Activated gamma-delta T cell (primary cell): ENCODE measurements at regions not wholly inside any gene's neighbourhood (a gene's known extent, or its start where the extent isn't known, plus 50 kb on each side); places are given as distances from the start of the nearest gene placed in this dataset.

ENCODE experiments used
- DNase-seq: peaks from one replicate; lab custom pipeline; 2025; lab: John Stamatoyannopoulos, UW

DNA sequence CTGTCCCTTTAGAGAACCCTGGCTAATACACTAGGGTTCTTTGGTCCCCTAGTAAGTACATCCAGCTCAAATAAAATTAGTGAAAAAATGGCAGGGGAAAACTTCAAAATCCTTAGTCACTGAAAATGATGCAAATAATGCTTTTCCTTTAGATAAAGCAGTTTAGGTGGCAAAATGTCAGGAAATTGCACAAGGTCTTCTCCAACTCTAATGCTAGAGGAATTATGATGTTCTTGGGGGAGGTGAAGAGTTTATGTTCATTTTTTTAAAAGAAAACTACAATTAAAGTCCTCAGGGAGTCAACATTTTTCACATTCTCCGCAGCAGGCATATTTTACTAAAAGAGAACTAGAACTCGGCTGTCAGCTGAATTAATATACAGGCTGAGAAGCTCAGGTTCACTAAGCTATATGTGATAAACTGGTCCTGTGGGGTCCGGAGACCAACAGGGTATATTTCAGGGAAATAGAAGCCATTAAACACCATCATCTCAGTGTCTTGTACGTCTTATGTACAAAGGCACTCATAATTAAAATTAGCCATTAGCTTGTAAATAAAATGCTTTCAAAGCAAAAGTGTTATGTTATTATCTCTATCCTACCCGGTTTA is 1164.7 kb upstream of the AUTS2 start:
- no peak for DNase-seq

DNA sequence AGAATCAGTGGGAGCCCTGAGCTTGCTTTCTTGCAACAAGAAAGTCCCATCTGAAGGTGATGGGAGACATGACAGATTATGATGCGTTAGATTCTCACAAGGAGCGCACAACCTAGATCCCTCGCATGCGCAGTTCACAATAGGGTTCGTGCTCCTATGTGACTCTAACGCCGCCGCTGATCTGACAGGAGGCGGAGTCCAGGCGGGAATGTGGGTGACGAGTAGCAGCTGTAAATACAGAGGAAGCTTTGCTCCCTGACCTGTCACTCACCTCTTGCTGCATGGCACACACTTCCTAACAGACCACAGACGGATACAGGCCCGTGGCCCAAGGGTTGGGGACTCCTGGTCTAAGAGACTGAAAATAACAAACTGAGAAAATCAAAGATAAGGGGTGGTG is 1163.4 kb upstream of the AUTS2 start:
- no peak for DNase-seq

- no peak for DNase-seq
Measured at GRCh38 chr7:68438016-68438415, 1160.3 kb upstream of the AUTS2 start.

- DNase-seq = no peak
Measured at GRCh38 chr7:68438811-68439210, 1159.5 kb upstream of the AUTS2 start.

DNA sequence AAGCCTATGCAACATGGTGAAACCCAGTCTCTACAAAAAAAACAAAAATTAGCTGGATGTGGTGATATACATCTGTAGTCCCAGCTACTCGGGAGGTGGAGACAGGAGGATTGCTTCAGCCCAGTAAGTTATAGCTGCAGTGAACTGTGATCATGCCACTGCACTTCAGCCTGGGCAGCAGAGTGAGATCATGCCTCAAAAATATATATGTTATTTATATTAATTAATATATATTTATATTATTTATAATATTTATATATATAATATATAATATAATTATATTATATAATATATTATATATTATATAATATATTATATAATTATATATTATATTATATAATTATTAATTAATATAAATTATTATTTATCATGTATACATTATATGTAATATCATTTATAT is 1158.4 kb upstream of the AUTS2 start:
- DNase-seq = no peak

GRCh38 chr7:68440866-68441265 is 1157.4 kb upstream of the AUTS2 start:
- no peak for DNase-seq

DNA sequence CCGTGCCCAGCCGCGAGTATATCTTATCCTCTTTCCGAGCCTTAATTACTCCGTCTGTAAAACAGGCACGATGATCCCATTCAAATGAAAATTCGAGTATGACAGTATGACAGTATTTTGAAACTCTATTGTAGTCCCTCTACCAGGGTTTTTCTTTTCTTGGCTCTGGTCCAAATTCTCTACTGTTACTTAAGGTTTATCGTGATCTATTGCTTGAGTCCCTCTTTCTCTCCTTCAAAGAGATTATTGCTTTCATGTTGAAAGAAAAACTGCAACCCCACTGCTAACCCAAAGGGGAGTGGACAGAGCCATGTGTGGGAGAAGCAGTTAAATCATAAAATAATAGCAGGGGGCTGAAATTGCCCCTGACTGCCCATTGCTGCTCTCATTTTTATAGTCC is 1156.6 kb upstream of the AUTS2 start:
- no peak for DNase-seq

- DNase-seq = no peak
Measured at GRCh38 chr7:68442931-68443631, 1155.2 kb upstream of the AUTS2 start.

GRCh38 chr7:68444042-68444441 is 1154.2 kb upstream of the AUTS2 start:
- no peak for DNase-seq

GRCh38 chr7:68444956-68445355 is 1153.3 kb upstream of the AUTS2 start:
- DNase-seq = no peak

DNA sequence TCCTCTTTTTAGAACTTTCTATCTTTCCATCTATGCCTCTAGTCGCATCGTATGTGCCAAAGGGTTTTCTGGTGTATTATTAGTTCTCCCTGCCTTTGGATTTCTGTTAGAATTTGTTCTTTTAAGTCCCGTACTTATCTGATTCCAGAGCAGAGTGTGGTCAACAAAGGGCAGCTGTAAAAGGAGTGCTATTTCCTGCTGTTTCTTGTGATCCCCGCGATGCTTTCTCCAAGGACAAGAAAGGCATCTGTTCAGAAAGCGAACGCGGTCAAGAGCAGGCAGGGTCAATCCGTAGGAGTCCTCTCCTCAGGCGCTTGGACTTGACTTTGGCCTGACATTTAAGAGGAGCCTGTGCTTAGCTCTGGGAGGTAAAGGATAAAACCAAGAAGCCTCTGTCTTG is 1152.1 kb upstream of the AUTS2 start:
- no peak for DNase-seq

DNA sequence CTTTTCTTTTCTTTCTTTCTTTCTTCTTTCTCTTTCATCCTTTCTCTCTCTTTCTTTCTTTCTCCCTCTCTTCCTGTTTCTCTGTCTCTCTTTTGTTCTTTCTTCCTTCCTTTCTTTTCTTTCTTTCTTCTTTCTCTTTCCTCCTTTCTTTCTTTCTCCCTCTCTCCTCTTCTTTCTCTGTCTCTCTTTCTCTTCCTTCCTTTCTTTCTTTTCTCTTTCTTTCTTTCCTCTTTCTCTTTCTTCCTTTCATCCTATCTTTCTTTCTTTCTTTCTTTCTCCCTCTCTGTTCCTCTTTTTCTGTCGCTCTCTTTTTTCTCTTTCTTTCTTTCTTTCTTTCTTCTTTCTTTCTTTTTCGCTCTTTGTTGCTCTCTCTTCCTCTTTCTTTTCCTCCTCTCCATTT is 1149.2 kb upstream of the AUTS2 start:
- no peak for DNase-seq

GRCh38 chr7:68449816-68450215 is 1148.5 kb upstream of the AUTS2 start:
- DNase-seq = no peak

GRCh38 chr7:68454931-68455330 is 1143.3 kb upstream of the AUTS2 start:
- DNase-seq = no peak

DNA sequence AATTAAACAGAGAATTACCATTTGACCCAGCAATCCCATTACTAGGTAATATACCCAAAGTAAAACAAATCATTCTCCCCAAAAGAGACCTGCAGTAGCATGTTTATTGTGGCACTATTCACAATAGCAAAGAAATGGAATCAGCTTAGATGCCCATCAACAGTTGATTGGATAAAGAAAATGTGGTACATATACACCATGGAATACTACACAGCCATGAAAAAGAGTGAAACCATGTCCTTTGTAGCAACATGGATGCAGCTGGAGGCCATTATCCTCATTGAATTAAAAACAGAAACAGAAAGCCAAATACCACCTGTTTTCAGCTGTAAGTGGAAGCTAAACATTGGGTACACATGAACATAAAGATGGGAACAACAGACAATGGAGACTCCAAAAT is 1141.8 kb upstream of the AUTS2 start:
- DNase-seq = no peak

GRCh38 chr7:68457481-68457880 is 1140.8 kb upstream of the AUTS2 start:
- DNase-seq = no peak

DNA sequence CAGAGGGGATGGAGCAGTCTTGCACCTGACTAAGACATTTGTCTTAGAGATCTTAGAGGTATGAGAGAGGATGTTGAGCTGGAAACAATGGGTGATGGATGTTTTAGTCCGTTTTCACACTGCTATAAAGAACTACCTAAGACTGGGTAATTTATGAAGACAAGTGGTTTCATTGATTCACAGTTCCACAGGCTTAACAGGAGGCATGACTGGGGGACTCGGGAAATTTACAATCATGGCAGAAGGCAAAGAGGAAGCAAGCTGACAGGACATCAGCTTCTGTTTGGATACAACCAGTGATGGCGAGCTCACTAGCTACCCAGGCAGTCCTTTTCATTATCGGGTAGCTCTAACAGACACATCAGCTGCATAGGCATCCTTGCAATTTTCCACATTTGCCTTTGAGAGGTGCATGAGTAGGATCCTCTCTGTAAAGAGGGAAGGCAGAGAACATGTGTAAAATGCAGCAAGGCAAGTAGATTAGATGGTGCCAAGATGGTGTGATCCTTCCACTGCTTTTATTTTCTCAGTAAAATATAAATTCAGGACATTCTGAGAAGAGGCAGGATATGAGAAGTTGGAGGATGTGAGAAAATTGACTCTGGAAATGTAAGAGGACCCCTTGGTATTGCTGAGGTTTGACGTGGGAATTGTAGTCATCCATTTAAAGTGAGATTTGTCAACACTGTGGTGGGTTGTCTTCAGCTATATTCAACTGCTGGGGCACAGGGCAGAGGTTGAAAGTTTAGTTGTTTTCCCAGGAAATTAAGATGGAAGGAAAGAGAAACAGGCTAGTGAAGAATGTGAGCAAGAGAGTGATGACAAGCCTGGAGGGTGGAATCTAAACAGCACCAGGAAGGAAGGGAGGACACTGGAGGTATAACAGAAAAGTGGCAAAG is 1140.0 kb upstream of the AUTS2 start:
- DNase-seq = no peak

DNA sequence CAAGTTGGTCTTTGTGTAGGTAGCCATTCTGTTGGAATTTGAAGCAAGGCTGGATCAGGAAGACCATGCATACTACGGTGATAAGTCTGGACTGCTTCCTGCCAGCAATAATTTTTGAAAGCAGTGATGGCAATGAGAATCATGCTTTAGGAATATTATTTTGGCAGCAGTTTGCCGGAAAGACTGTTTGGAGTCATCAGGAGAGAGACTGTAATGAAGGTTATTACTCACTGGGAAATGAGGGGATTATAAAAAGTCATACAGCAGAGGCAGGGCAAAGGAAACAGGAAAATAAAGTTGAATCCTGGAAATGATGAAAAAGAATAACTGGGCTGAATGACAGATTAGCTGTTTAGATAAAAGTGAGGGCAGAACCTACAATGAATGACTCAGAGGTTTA is 1136.8 kb upstream of the AUTS2 start:
- DNase-seq = no peak

GRCh38 chr7:68470836-68471435 is 1127.3 kb upstream of the AUTS2 start:
- no peak for DNase-seq

DNA sequence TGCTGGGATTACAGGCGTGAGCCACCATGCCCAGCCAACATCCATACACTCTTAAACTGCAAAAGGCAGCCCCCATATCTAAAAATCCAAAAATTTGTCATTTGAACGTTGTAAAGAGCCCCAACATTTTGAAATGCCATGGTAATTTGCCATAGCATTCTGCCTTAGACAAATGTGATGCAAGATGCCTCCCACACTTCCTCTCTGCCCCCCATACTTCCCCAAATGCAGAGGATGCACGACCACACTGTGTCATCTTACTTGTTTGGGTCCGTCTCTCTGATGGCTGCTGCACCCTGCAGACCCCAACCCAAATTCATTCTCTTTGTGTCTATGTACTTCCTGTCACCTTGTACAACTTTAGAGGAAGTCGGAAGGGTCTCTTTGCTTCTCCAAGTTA is 1125.6 kb upstream of the AUTS2 start:
- no peak for DNase-seq

GRCh38 chr7:68474661-68475216 is 1123.5 kb upstream of the AUTS2 start:
- DNase-seq = no peak

GRCh38 chr7:68476966-68477365 is 1121.3 kb upstream of the AUTS2 start:
- no peak for DNase-seq
